ENCODE measurements at regions not wholly inside any gene's neighbourhood (a gene's known extent, or its start where the extent isn't known, plus 50 kb on each side); places are given as distances from the start of the nearest gene placed in this dataset.

GRCh38 chr22:26897384-26897783 lies 240.0 kb downstream of the MIAT start:
- intact Hi-C loops (cut with DNase I), result no loop called here
- TF ChIP-seq POLR2A (IDR thresholded peaks at IDR 0.05) (no peak), POLR2AphosphoS5 (IDR thresholded peaks at IDR 0.05; ENCODE audit: insufficient read depth in 1 of 2, low read depth in 1 of 2) (no peak), CTCF (IDR thresholded peaks at IDR 0.05) (no peak)

DNA sequence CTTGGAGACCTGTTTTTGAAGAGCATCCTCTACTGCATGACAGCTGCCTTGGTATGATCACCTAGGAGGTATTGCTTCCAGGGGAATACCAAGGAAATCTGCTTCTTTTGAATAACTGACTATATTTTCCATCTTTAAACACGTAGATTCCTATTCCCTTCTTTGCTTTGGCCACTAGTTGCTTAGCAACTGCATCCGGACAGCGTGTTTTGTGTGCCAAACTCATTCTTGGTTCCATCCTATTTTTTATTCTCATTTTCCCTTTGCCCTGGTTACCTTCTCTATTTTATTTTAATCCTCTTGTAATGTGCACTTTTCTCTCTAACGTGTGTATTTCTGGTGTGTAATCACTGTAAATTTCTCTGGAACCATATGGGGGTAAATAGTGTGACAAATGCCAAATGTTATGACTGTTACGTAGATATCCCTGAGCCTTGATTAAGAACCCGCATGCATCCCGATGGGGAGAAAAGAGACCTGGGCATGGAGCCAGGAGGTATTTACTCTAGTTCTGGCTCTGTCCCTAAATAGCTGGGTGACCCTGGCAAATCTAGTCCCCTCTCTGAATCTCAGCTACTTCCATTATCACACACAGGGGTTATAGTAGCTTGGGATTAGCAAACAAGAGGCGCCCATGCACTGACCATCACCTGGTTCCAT lies 241.7 kb downstream of the MIAT start:
- no peaks in the 10 kb centered on the region for H3K9me3 ChIP-seq
- intact Hi-C loops (cut with DNase I), result no loop called here
- H3K4me1 ChIP-seq, result peaks cover 7% of the 10 kb centered on the region
- no peak overlapping the region for H3K4me3 ChIP-seq
- TF ChIP-seq POLR2AphosphoS5 (IDR thresholded peaks at IDR 0.05; ENCODE audit: insufficient read depth in 1 of 2, low read depth in 1 of 2) (no peak), CTCF (IDR thresholded peaks at IDR 0.05) (no peak), POLR2A (IDR thresholded peaks at IDR 0.05) (no peak)
- H3K36me3 ChIP-seq, result no peaks in the 10 kb centered on the region
- no peak overlapping the region for H3K27ac ChIP-seq
- H3K27me3 ChIP-seq, result no peaks in the 10 kb centered on the region
- DNase-seq (ENCODE audit: extremely low spot score in 2 of 2), result peak in 1 of 2 donors; percentile 27

More at GRCh38 chr22:26897384-26897783, 240.0 kb downstream of the MIAT start:
- no peaks in the 10 kb centered on the region for H3K9me3 ChIP-seq
- no peak overlapping the region for H3K4me3 ChIP-seq
- DNase-seq (ENCODE audit: extremely low spot score in 2 of 2), result peak in 1 of 2 donors; percentile 8
- no peaks in the 10 kb centered on the region for H3K36me3 ChIP-seq
- no peaks in the 10 kb centered on the region for H3K27me3 ChIP-seq
- no peak overlapping the region for H3K27ac ChIP-seq
- H3K4me1 ChIP-seq, result peaks cover 12% of the 10 kb centered on the region

DNA sequence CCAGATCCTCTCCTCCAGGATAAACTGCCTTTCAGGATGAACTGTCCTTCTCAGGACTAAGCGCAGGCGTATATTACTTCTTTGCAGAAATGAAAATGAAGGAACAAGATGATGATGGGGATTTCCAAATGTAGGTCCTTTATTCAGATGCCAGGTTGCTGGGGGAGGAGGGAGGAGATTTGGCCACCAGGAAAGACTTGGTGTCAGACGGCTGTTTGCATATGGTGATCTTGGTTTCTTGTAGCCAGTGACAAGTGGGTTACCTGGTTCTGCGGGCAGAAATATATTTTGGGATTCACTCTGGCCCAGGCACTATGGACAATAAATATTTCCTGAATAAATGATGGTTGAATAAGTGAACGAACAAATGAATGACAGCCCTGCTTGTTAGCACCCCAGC lies 243.4 kb downstream of the MIAT start:
- no peaks in the 10 kb centered on the region for H3K36me3 ChIP-seq
- no peaks in the 10 kb centered on the region for H3K27me3 ChIP-seq
- TF ChIP-seq POLR2A (IDR thresholded peaks at IDR 0.05), result no peak
- TF ChIP-seq POLR2AphosphoS5 (IDR thresholded peaks at IDR 0.05; ENCODE audit: insufficient read depth in 1 of 2, low read depth in 1 of 2), result no peak
- TF ChIP-seq CTCF (IDR thresholded peaks at IDR 0.05), result no peak
- H3K4me1 ChIP-seq, result no peaks in the 10 kb centered on the region
- H3K9me3 ChIP-seq, result no peaks in the 10 kb centered on the region
- intact Hi-C loops (cut with DNase I), result no loop called here
- no peak overlapping the region for H3K27ac ChIP-seq
- no peak for DNase-seq (ENCODE audit: extremely low spot score in 2 of 2)
- H3K4me3 ChIP-seq, result no peak overlapping the region

GRCh38 chr22:26901198-26901816 lies 243.9 kb downstream of the MIAT start:
- no peak overlapping the region for H3K27ac ChIP-seq
- no peak overlapping the region for H3K4me3 ChIP-seq
- no peaks in the 10 kb centered on the region for H3K36me3 ChIP-seq
- H3K4me1 ChIP-seq, result no peaks in the 10 kb centered on the region
- TF ChIP-seq CTCF (IDR thresholded peaks at IDR 0.05) (no peak), POLR2A (IDR thresholded peaks at IDR 0.05) (no peak), POLR2AphosphoS5 (IDR thresholded peaks at IDR 0.05; ENCODE audit: insufficient read depth in 1 of 2, low read depth in 1 of 2) (no peak)
- intact Hi-C loops (cut with DNase I), result no loop called here
- no peak for DNase-seq (ENCODE audit: extremely low spot score in 2 of 2)
- H3K27me3 ChIP-seq, result no peaks in the 10 kb centered on the region
- no peaks in the 10 kb centered on the region for H3K9me3 ChIP-seq

DNA sequence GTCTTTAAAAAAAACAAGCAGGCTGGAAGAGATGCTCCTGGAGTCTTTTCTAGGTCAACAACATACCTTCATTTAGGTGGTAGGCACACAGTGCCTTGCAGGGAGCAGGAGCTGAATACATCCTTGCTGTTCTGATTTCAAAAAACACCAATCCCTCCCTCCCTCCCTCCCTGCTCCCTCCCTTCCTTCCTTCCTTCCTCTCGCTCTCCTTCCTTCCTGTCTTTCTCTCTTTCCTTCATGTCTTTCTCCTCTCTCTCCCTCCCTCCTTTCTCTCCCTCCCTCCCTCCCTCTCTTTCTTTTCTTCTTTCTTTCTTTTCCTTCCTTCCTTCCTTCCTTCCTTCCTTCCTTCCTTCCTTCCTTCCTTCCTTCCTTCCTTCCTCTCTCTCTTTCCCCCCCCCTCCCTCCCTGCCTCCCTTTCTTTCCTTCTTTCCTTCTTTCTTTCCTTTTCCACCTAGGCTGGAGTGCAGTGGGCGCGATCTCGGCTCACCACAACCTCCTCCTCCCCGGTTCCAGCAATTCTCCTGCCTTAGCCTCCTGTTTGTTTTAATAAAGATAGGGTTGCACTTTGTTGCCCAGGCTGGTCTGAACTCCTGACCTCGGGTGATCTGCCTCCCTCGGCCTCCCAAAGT lies 245.1 kb downstream of the MIAT start:
- TF ChIP-seq POLR2AphosphoS5 (IDR thresholded peaks at IDR 0.05; ENCODE audit: insufficient read depth in 1 of 2, low read depth in 1 of 2), result no peak
- no peak for TF ChIP-seq POLR2A (IDR thresholded peaks at IDR 0.05)
- no peak for TF ChIP-seq CTCF (IDR thresholded peaks at IDR 0.05)
- Histone ChIP-seq H3K4me3 (no peak overlapping the region), H3K27ac (no peak overlapping the region), H3K27me3 (no peaks in the 10 kb centered on the region), H3K36me3 (no peaks in the 10 kb centered on the region), H3K4me1 (no peaks in the 10 kb centered on the region), H3K9me3 (no peaks in the 10 kb centered on the region)
- DNase-seq (ENCODE audit: extremely low spot score in 2 of 2), result no peak
- intact Hi-C loops (cut with DNase I), result no loop called here

All from vagina (tissue), 2 donors.